ENCODE measurements at regions not wholly inside any gene's neighbourhood (a gene's known extent, or its start where the extent isn't known, plus 50 kb on each side); places are given as distances from the start of the nearest gene placed in this dataset.

- no peaks in the 10 kb centered on the region for H3K9me3 ChIP-seq
- no peak for DNase-seq
- WGBS, 3 donors, result 26 to 62% (median 32%) methylated on average over 1 of the region's 1 CpG
- no peak for TF ChIP-seq POLR2A (IDR thresholded peaks at IDR 0.05)
- no peak for TF ChIP-seq CTCF (IDR thresholded peaks at IDR 0.05)
- TF ChIP-seq EP300 (IDR thresholded peaks at IDR 0.05), result no peak
- intact Hi-C loops (cut with DNase I), result no loop called here
- no peak overlapping the region for H3K4me3 ChIP-seq
- H3K27me3 ChIP-seq, result no peaks in the 10 kb centered on the region
- no peak overlapping the region for H3K27ac ChIP-seq
- H3K36me3 ChIP-seq, result no peaks in the 10 kb centered on the region
- H3K4me1 ChIP-seq (ENCODE audit: insufficient read depth), result no peaks in the 10 kb centered on the region
Measured at GRCh38 chr1:229218612-229219025, 52.3 kb upstream of the RAB4A start.

- WGBS, 3 donors, result 93 to 97% (median 93%) methylated on average over 1 of the region's 1 CpG
Measured at GRCh38 chr1:229220163-229220846, 50.6 kb upstream of the RAB4A start.

GRCh38 chr1:229221106-229222019, 49.5 kb upstream of the RAB4A start:
- intact Hi-C loops (cut with DNase I), result loop anchor here in 3 of 4 donors (2.0 to 10.0 kb wide), 3 partner anchors 51 to 417 kb away; no protein-coding TSS in a partner anchor
- no peak overlapping the region for H3K4me3 ChIP-seq
- H3K27me3 ChIP-seq, result no peaks in the 10 kb centered on the region
- WGBS, 3 donors, result 46 to 53% (median 50%) methylated on average over 7 of the region's 7 CpGs
- DNase-seq, result no peak
- no peaks in the 10 kb centered on the region for H3K36me3 ChIP-seq
- TF ChIP-seq CTCF (IDR thresholded peaks at IDR 0.05) (no peak), EP300 (IDR thresholded peaks at IDR 0.05) (no peak), POLR2A (IDR thresholded peaks at IDR 0.05) (no peak)
- H3K9me3 ChIP-seq, result no peaks in the 10 kb centered on the region
- H3K4me1 ChIP-seq (ENCODE audit: insufficient read depth), result no peaks in the 10 kb centered on the region
- no peak overlapping the region for H3K27ac ChIP-seq

More at GRCh38 chr1:229220163-229220846, 50.6 kb upstream of the RAB4A start:
- no peaks in the 10 kb centered on the region for H3K9me3 ChIP-seq
- intact Hi-C loops (cut with DNase I), result loop anchor here in 2 of 4 donors (10.0 kb wide), 2 partner anchors 256 to 416 kb away; no protein-coding TSS in a partner anchor
- H3K4me3 ChIP-seq, result no peak overlapping the region
- no peaks in the 10 kb centered on the region for H3K27me3 ChIP-seq
- no peaks in the 10 kb centered on the region for H3K4me1 ChIP-seq (ENCODE audit: insufficient read depth)
- no peaks in the 10 kb centered on the region for H3K36me3 ChIP-seq
- no peak for DNase-seq
- TF ChIP-seq EP300 (IDR thresholded peaks at IDR 0.05) (no peak), CTCF (IDR thresholded peaks at IDR 0.05) (no peak), POLR2A (IDR thresholded peaks at IDR 0.05) (no peak)
- no peak overlapping the region for H3K27ac ChIP-seq

Measured in ovary (tissue), 7 donors.